ENCODE measurements at regions not wholly inside any gene's neighbourhood (a gene's known extent, or its start where the extent isn't known, plus 50 kb on each side); places are given as distances from the start of the nearest gene placed in this dataset.

DNA sequence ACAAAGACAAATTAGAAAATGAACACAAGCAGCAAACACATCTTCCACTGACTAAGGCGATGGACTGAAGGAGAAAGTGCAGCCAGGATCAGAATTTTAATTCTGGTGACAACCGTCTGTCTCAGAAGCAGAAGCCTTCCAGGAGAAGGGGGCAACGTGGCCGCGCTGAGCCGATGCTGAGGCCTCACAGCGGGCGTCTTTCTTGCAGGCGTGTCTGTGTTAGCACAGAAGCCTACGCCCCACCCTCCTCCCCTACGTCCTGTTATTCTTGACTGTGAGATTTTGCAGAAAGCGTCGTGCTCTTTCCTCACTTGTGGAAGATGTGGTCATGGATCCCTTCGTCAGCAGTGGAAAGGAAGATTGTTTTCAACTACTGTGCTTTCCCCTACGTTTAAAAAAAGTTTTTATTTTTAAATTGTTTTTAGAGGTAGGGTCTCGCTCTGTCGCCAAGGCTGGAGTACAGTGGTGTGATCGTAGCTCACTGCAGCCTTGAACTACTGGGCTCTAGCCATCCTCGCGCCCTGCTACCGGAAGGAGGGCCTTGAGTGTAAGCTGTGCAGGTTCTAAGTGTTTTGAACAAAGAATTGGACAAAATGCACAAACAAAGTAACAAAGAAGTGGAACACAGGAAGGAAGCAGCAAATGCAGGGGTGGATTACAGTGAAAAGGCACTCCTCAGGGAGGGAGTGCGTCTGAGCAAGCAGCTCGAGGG lies 422.0 kb downstream of the GALR1 start:
- H2AFZ ChIP-seq (ENCODE audit: insufficient read depth, low read depth, low read length, poor library complexity, severe bottlenecking) = no peak overlapping the region
- no peaks in the 10 kb centered on the region for H3K9me3 ChIP-seq (replicated peaks in 1 of 2; ENCODE audit: control insufficient read depth in 1 of 2, insufficient read depth in 1 of 2, low read length in 2 of 2)
- 43% methylated on average over 16 of the region's 23 CpGs for WGBS (ENCODE audit: insufficient coverage)
- H3K4me1 Mint-ChIP-seq = no peaks in the 10 kb centered on the region
- no peaks in the 10 kb centered on the region for H4K20me1 ChIP-seq (ENCODE audit: insufficient read depth, low read length)
- H3K4me3 Mint-ChIP-seq = no peak overlapping the region
- TF ChIP-seq, protein P1, sequence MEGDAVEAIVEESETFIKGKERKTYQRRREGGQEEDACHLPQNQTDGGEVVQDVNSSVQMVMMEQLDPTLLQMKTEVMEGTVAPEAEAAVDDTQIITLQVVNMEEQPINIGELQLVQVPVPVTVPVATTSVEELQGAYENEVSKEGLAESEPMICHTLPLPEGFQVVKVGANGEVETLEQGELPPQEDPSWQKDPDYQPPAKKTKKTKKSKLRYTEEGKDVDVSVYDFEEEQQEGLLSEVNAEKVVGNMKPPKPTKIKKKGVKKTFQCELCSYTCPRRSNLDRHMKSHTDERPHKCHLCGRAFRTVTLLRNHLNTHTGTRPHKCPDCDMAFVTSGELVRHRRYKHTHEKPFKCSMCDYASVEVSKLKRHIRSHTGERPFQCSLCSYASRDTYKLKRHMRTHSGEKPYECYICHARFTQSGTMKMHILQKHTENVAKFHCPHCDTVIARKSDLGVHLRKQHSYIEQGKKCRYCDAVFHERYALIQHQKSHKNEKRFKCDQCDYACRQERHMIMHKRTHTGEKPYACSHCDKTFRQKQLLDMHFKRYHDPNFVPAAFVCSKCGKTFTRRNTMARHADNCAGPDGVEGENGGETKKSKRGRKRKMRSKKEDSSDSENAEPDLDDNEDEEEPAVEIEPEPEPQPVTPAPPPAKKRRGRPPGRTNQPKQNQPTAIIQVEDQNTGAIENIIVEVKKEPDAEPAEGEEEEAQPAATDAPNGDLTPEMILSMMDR (IDR thresholded peaks at IDR 0.05) = no peak
- H3K79me2 ChIP-seq (ENCODE audit: insufficient read depth, low read length) = no peaks in the 10 kb centered on the region
- no peak for DNase-seq
- no peaks in the 10 kb centered on the region for H3K27me3 ChIP-seq (ENCODE audit: control insufficient read depth in 2 of 2, insufficient read depth in 2 of 2, low read length in 2 of 2)
- no peaks in the 10 kb centered on the region for H3K4me1 ChIP-seq (ENCODE audit: control insufficient read depth in 1 of 2, insufficient read depth in 2 of 2, low read length in 2 of 2)
- peaks cover 1 to 10% (median 2%) of the 10 kb centered on the region in 3 donors for H3K27me3 Mint-ChIP-seq (ENCODE audit: low read depth in 3 of 3)
- no peak overlapping the region for H3K4me3 ChIP-seq (replicated peaks in 1 of 3; ENCODE audit: low read depth in 2 of 3, low read length in 3 of 3)
- H3K36me3 ChIP-seq (replicated peaks in 1 of 2; ENCODE audit: control insufficient read depth in 1 of 2, insufficient read depth in 2 of 2, low read length in 2 of 2) = no peaks in the 10 kb centered on the region
- no peak overlapping the region for H3K4me2 ChIP-seq (replicated peaks; ENCODE audit: extremely low read depth, low read length, poor library complexity, severe bottlenecking)
- intact Hi-C loops (cut with micrococcal nuclease) = no loop called here
- no peak overlapping the region for H3K27ac Mint-ChIP-seq
- no peaks in the 10 kb centered on the region for H3K36me3 Mint-ChIP-seq
- H3K27ac ChIP-seq (ENCODE audit: low read depth in 1 of 2, low read length in 2 of 2) = no peak overlapping the region
- H3K9ac ChIP-seq (ENCODE audit: insufficient read depth, low read length, poor library complexity, severe bottlenecking) = no peak overlapping the region
- H3K9me3 Mint-ChIP-seq = peaks cover 0 to 5% (median 0%) of the 10 kb centered on the region in 7 donors

DNA sequence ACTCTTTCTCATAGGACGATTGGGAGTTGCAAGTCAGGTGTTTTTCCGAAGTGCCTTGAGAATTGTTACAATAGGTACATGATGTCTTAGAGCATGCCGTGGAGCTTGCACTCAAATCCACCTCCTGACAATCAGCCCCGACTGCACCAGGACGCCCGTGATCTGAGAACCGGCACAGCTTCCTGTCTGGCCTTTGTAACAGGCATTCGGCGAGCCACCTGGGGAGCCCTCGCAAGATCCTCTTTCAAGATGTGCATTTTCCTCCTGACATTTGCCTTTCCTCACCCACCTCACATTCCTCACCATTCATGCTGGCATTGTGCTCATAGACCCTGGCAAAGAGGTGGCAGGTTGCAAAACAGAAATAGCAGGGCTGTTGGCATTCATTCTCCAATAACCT lies 427.3 kb downstream of the GALR1 start:
- Histone ChIP-seq H3K9me3 (replicated peaks in 1 of 2; ENCODE audit: control insufficient read depth in 1 of 2, insufficient read depth in 1 of 2, low read length in 2 of 2) (no peaks in the 10 kb centered on the region), H3K9ac (ENCODE audit: insufficient read depth, low read length, poor library complexity, severe bottlenecking) (no peak overlapping the region), H3K79me2 (ENCODE audit: insufficient read depth, low read length) (no peaks in the 10 kb centered on the region), H3K27ac (ENCODE audit: low read depth in 1 of 2, low read length in 2 of 2) (no peak overlapping the region), H3K27me3 (ENCODE audit: control insufficient read depth in 2 of 2, insufficient read depth in 2 of 2, low read length in 2 of 2) (no peaks in the 10 kb centered on the region), H3K4me3 (replicated peaks in 1 of 3; ENCODE audit: low read depth in 2 of 3, low read length in 3 of 3) (no peak overlapping the region), H3K4me2 (replicated peaks; ENCODE audit: extremely low read depth, low read length, poor library complexity, severe bottlenecking) (no peak overlapping the region), H2AFZ (ENCODE audit: insufficient read depth, low read depth, low read length, poor library complexity, severe bottlenecking) (no peak overlapping the region), H4K20me1 (ENCODE audit: insufficient read depth, low read length) (no peaks in the 10 kb centered on the region), H3K36me3 (replicated peaks in 1 of 2; ENCODE audit: control insufficient read depth in 1 of 2, insufficient read depth in 2 of 2, low read length in 2 of 2) (no peaks in the 10 kb centered on the region), H3K4me1 (ENCODE audit: control insufficient read depth in 1 of 2, insufficient read depth in 2 of 2, low read length in 2 of 2) (no peaks in the 10 kb centered on the region)
- TF ChIP-seq, protein P1 (IDR thresholded peaks at IDR 0.05) = no peak
- Mint-ChIP-seq H3K9me3 (peaks cover 0 to 2% (median 0%) of the 10 kb centered on the region in 7 donors), H3K27me3 (ENCODE audit: low read depth in 3 of 3) (peaks cover 0 to 5% (median 4%) of the 10 kb centered on the region in 3 donors), H3K4me1 (no peaks in the 10 kb centered on the region), H3K36me3 (no peaks in the 10 kb centered on the region), H3K4me3 (no peak overlapping the region), H3K27ac (no peak overlapping the region)
- DNase-seq = no peak
- 14% methylated on average over 7 of the region's 10 CpGs for WGBS (ENCODE audit: insufficient coverage)
- intact Hi-C loops (cut with micrococcal nuclease) = no loop called here
